ENCODE measurements at regions not wholly inside any gene's neighbourhood (a gene's known extent, or its start where the extent isn't known, plus 50 kb on each side); places are given as distances from the start of the nearest gene placed in this dataset. TPM values are rescaled to one million over a fixed set of nuclear protein-coding genes. Genes with fewer than 3 reads are reported as not detected.

DNA sequence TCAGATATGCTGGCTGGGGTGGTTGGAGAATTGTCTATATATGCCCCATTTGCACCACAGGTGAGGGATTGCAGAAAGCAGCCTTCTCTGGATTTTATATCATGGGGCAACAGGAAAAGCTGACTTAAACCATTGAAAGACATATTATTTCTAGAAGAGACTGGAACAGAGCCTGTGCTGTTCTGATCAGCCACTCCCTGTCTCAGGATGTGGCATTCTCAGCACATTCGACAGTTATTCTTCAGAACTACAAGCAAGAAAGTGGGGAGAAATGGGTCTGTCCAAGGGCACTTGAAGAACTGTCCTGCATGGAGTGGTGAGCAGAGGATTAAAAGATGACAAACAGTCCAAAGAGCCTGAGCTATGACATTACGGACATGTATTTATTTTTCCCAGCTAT lies 67.8 kb upstream of the EPHA5 start:
- no peak for DNase-seq (ENCODE audit: low read depth)
- TF ChIP-seq, protein P1, sequence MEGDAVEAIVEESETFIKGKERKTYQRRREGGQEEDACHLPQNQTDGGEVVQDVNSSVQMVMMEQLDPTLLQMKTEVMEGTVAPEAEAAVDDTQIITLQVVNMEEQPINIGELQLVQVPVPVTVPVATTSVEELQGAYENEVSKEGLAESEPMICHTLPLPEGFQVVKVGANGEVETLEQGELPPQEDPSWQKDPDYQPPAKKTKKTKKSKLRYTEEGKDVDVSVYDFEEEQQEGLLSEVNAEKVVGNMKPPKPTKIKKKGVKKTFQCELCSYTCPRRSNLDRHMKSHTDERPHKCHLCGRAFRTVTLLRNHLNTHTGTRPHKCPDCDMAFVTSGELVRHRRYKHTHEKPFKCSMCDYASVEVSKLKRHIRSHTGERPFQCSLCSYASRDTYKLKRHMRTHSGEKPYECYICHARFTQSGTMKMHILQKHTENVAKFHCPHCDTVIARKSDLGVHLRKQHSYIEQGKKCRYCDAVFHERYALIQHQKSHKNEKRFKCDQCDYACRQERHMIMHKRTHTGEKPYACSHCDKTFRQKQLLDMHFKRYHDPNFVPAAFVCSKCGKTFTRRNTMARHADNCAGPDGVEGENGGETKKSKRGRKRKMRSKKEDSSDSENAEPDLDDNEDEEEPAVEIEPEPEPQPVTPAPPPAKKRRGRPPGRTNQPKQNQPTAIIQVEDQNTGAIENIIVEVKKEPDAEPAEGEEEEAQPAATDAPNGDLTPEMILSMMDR (IDR thresholded peaks at IDR 0.05; ENCODE audit: insufficient read depth, low read length): no peak
- H3K4me3 ChIP-seq (ENCODE audit: low read depth, low read length): no peak overlapping the region

DNA sequence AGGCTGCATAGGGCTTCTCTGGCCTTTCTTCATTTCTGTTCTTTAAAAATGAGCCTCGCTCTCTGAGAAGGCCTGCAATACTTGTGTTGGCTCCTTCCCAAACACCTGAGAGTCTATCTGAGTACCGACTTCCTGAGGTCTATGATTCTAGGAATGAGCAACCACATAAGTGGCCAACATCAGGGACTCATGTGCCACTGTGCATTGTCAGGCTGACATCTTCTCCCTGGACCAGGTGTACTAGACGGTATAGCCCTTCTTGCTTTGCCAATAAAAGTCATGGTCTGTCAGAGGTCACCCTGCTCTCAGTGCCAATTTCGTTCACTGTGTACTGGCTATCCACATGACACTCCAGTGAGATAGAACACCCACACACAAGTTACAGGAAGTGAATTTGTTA lies 67.4 kb upstream of the EPHA5 start:
- TF ChIP-seq, protein P1 (IDR thresholded peaks at IDR 0.05; ENCODE audit: insufficient read depth, low read length): no peak
- peak; percentile 1 for DNase-seq (ENCODE audit: low read depth)
- H3K4me3 ChIP-seq (ENCODE audit: low read depth, low read length): no peak overlapping the region

DNA sequence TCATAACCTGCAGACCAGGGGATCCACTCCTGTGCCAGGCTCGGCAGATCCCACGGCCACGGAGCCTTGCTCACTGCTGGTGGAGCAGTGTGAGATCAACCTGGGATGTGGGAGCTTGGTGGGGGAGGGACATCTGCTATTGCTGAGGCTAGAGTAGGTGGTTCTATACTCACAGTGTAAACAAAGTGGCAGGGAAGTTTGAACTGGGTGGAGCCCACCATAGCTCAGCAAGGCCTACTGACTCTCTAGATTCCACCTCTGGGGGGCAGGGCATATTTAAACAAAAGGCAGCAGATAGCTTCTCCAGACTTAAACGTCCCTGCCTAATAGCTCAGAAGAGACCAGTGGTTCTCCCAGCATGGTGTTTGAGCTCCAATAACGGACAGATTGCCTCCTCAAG lies 54.7 kb upstream of the EPHA5 start:
- no peak for DNase-seq (ENCODE audit: low read depth)
- TF ChIP-seq, protein P1 (IDR thresholded peaks at IDR 0.05; ENCODE audit: insufficient read depth, low read length): no peak
- H3K4me3 ChIP-seq (ENCODE audit: low read depth, low read length): no peak overlapping the region

Small RNAs in the stretch of these regions (small RNA-seq; reads per million reads assigned to genes)
- gene MIR1269A (4.3 reads per million, percentile 87 among the genes with 10 or more reads in this experiment), gene RNU2-40P (0.51 reads per million), gene RNU6-699P (not detected)

Data from fibroblast of the aortic adventitia (primary cell).